AG09309 (cell line): ENCODE measurements at regions not wholly inside any gene's neighbourhood (a gene's known extent, or its start where the extent isn't known, plus 50 kb on each side); places are given as distances from the start of the nearest gene placed in this dataset.

ENCODE experiments used
- DNase-seq: peaks from one replicate; pipeline ENCODE4 v3.0.0-alpha.2; 2010; ENCODE audit warnings: low read depth
- H3K4me3 ChIP-seq: 2 replicates; pipeline ENCODE4 v1.5.1; 2011; ENCODE audit warnings: mild to moderate bottlenecking, low read depth, low read length, moderate library complexity; ENCODE audit not compliant: control insufficient read depth
- TF ChIP-seq, protein P1 (sequence below): IDR thresholded peaks from 2 replicates; pipeline ENCODE4 v1.5.1; 2011; ENCODE audit warnings: mild to moderate bottlenecking, low read depth, low read length, inconsistent platforms; ENCODE audit not compliant: insufficient read depth, control insufficient read depth; ENCODE audit errors: missing control alignments

GRCh38 chr4:63169836-63170235, 1239.4 kb downstream of the TECRL start:
- TF ChIP-seq, protein P1, sequence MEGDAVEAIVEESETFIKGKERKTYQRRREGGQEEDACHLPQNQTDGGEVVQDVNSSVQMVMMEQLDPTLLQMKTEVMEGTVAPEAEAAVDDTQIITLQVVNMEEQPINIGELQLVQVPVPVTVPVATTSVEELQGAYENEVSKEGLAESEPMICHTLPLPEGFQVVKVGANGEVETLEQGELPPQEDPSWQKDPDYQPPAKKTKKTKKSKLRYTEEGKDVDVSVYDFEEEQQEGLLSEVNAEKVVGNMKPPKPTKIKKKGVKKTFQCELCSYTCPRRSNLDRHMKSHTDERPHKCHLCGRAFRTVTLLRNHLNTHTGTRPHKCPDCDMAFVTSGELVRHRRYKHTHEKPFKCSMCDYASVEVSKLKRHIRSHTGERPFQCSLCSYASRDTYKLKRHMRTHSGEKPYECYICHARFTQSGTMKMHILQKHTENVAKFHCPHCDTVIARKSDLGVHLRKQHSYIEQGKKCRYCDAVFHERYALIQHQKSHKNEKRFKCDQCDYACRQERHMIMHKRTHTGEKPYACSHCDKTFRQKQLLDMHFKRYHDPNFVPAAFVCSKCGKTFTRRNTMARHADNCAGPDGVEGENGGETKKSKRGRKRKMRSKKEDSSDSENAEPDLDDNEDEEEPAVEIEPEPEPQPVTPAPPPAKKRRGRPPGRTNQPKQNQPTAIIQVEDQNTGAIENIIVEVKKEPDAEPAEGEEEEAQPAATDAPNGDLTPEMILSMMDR, result no peak
- no peak overlapping the region for H3K4me3 ChIP-seq
- DNase-seq, result no peak

- DNase-seq, result no peak
- TF ChIP-seq, protein P1, result no peak
- H3K4me3 ChIP-seq, result no peak overlapping the region
Observed at GRCh38 chr4:63155561-63155960, 1253.7 kb downstream of the TECRL start.

DNA sequence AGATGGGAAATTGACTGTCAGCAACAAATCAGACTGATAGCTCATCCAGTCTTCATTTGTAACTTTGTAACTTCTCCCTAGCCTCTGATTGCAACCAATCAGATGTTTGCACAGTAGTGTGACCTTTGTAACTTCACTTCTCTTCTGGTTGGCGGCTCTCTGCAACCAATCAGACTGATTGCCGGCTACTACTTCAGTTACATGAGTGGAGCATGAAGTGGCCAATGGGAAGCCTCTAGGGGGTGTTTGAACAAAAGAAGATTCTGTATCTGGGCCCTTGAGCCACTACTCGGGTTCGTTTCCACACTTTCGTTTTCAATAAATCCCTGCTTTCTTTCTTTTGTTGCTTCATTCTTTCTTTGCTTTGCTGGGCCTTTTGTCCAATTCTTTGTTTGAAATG, 1285.8 kb downstream of the TECRL start:
- H3K4me3 ChIP-seq, result no peak overlapping the region
- DNase-seq, result no peak
- TF ChIP-seq, protein P1, result no peak

DNA sequence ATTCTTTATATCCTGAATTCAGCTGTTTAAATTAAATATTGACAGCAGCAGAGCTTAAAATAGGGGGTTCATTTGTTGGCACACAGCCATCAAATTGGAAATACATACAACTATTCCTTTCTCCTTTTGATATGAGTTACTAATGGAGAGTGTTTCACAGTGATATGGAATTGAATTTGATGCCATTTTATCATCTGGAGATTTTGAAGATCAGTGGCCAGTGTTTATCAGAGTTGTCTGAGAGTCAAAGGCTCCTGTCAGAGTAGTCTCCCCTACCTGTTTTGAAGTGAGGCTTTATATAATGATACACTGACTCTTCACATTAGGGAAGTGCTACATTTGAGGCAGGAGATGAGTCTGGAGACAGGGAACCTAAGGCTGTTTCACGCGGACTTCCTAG, 1286.3 kb downstream of the TECRL start:
- TF ChIP-seq, protein P1, result no peak
- H3K4me3 ChIP-seq, result no peak overlapping the region
- no peak for DNase-seq

DNA sequence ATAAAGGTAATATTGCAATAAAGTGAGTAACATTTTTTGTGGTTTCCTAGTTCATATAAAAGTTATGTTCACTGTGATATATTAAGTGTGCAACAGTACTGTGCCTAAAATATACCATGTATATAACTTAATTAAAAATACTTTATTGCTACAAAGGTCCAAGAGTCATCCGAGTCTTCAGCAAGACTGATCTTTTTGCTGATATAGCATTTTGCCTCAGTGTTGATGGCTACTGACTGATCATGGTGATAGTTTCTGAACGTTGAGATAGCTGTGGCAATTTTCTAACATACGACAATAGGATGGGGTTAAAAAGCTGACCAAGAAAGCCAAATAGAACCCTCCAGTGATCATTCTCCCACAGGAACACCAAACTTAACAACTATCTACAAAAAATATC, 1302.7 kb downstream of the TECRL start:
- no peak for DNase-seq
- no peak overlapping the region for H3K4me3 ChIP-seq
- TF ChIP-seq, protein P1, result no peak

- TF ChIP-seq, protein P1, result no peak
- no peak for DNase-seq
- H3K4me3 ChIP-seq, result no peak overlapping the region
Observed at GRCh38 chr4:63105839-63106238, 1303.4 kb downstream of the TECRL start.

DNA sequence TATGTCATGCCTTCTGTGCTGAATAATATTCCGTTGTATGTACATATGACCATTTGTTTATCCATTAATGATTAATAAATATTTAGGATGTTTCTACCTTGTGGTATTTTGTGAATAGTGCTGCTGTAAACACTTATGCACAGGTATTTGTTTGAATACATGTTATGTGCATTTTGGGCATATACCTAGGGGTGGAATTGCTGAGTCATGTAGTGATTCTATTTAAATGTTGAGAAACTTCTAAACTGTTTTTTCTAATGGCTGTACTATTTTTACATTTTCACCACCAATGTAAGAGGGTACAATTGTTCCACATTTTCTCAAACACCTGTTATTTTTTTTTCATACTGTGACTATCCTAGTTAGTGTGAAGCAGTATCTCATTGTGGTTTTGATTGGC, 1318.6 kb downstream of the TECRL start:
- TF ChIP-seq, protein P1, result no peak
- DNase-seq, result no peak

More for the DNA sequence above, 1318.6 kb downstream of the TECRL start:
- H3K4me3 ChIP-seq, result no peak overlapping the region
